ENCODE measurements at regions not wholly inside any gene's neighbourhood (a gene's known extent, or its start where the extent isn't known, plus 50 kb on each side); places are given as distances from the start of the nearest gene placed in this dataset.

DNA sequence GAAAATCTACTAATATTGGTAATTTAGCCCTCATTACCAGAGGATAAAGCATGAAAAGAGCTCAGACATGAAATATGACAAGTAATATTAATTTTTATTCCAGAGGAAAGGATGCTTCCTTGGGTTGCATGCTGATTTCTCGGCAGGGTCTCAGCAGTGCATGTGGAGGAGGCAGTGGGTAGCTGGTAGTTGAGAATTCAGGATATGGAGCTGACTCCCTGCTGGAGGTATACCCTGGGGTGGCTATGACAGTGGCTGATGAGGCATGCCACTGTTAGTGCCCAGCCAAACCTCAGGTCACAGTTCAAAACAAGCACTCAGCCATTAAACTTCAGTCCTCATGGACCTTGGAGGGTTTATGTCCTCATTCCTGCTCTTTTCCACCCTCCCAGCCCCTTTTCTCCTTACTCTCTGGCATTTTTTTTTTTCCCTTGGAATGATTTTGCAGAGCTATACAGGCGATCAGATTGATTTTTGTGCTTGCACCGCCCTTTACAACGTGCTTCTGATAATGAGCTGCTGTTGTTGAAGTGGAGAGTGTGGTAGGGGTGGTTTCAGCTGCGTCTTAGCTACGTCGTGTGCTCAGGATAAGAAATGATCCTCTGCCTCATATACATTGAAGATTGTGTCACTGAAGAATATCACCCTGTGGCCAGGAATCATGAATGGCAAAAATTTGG, 761.9 kb upstream of the MMS22L start:
- H3K4me2 ChIP-seq (ENCODE audit: low read depth, low read length, poor library complexity, severe bottlenecking) = no peak overlapping the region
- no peaks in the 10 kb centered on the region for H3K9me2 ChIP-seq (replicated peaks; ENCODE audit: low read depth, low read length)
- no peaks in the 10 kb centered on the region for H3K27me3 ChIP-seq (ENCODE audit: insufficient read depth, low read length, poor library complexity, severe bottlenecking)
- no peaks in the 10 kb centered on the region for H3K79me2 ChIP-seq (ENCODE audit: insufficient read depth, low read length)
- H3F3A ChIP-seq (ENCODE audit: low read depth) = no peaks in the 10 kb centered on the region
- H3K4me3 ChIP-seq (ENCODE audit: low read length, poor library complexity, severe bottlenecking) = no peak overlapping the region
- no peaks in the 10 kb centered on the region for H3K9me3 ChIP-seq (ENCODE audit: insufficient read depth, low read depth, low read length)
- TF ChIP-seq, protein P1, sequence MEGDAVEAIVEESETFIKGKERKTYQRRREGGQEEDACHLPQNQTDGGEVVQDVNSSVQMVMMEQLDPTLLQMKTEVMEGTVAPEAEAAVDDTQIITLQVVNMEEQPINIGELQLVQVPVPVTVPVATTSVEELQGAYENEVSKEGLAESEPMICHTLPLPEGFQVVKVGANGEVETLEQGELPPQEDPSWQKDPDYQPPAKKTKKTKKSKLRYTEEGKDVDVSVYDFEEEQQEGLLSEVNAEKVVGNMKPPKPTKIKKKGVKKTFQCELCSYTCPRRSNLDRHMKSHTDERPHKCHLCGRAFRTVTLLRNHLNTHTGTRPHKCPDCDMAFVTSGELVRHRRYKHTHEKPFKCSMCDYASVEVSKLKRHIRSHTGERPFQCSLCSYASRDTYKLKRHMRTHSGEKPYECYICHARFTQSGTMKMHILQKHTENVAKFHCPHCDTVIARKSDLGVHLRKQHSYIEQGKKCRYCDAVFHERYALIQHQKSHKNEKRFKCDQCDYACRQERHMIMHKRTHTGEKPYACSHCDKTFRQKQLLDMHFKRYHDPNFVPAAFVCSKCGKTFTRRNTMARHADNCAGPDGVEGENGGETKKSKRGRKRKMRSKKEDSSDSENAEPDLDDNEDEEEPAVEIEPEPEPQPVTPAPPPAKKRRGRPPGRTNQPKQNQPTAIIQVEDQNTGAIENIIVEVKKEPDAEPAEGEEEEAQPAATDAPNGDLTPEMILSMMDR (conservative IDR thresholded peaks at IDR 0.05; ENCODE audit: low read length) = no peak
- no peak for TF ChIP-seq EZH2phosphoT487 (IDR thresholded peaks at IDR 0.05; ENCODE audit: borderline replicate concordance)
- no peaks in the 10 kb centered on the region for H4K20me1 ChIP-seq (ENCODE audit: insufficient read depth, low read length, poor library complexity, severe bottlenecking)
- no peak overlapping the region for H3K9ac ChIP-seq (ENCODE audit: low read depth, low read length, poor library complexity, severe bottlenecking)
- no peak overlapping the region for H2AFZ ChIP-seq (ENCODE audit: low read length)
- H3K36me3 ChIP-seq (ENCODE audit: insufficient read depth, low read length) = no peaks in the 10 kb centered on the region
- H3K4me1 ChIP-seq (ENCODE audit: insufficient read depth, low read length, poor library complexity, severe bottlenecking) = no peaks in the 10 kb centered on the region

DNA sequence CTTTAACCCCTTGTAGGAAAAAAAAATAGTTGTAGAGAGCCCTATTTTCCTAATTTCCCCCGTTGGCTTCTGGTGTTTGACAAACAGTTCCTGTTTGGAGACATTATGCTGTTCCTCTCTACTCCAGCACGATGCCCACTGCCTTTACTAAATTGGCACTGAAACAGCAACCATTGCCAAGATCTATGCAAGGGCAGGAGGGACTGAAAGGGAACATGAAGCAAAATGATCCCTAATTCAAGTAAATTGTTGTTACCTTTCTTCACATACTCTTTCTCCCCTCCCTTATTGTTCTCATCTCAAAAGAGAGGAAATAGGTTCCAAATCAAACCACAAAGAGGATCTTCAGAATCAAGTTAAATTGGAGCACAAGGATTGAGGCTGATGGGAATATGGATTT, 764.1 kb upstream of the MMS22L start:
- no peaks in the 10 kb centered on the region for H3K4me1 ChIP-seq (ENCODE audit: insufficient read depth, low read length, poor library complexity, severe bottlenecking)
- H3F3A ChIP-seq (ENCODE audit: low read depth) = no peaks in the 10 kb centered on the region
- H4K20me1 ChIP-seq (ENCODE audit: insufficient read depth, low read length, poor library complexity, severe bottlenecking) = no peaks in the 10 kb centered on the region
- H3K9me2 ChIP-seq (replicated peaks; ENCODE audit: low read depth, low read length) = no peaks in the 10 kb centered on the region
- no peaks in the 10 kb centered on the region for H3K79me2 ChIP-seq (ENCODE audit: insufficient read depth, low read length)
- no peaks in the 10 kb centered on the region for H3K36me3 ChIP-seq (ENCODE audit: insufficient read depth, low read length)
- H2AFZ ChIP-seq (ENCODE audit: low read length) = no peak overlapping the region
- no peak overlapping the region for H3K9ac ChIP-seq (ENCODE audit: low read depth, low read length, poor library complexity, severe bottlenecking)
- no peak overlapping the region for H3K4me3 ChIP-seq (ENCODE audit: low read length, poor library complexity, severe bottlenecking)
- H3K27me3 ChIP-seq (ENCODE audit: insufficient read depth, low read length, poor library complexity, severe bottlenecking) = no peaks in the 10 kb centered on the region
- no peak overlapping the region for H3K4me2 ChIP-seq (ENCODE audit: low read depth, low read length, poor library complexity, severe bottlenecking)
- TF ChIP-seq EZH2phosphoT487 (IDR thresholded peaks at IDR 0.05; ENCODE audit: borderline replicate concordance) = no peak
- TF ChIP-seq, protein P1 (conservative IDR thresholded peaks at IDR 0.05; ENCODE audit: low read length) = no peak
- H3K9me3 ChIP-seq (ENCODE audit: insufficient read depth, low read depth, low read length) = no peaks in the 10 kb centered on the region

DNA sequence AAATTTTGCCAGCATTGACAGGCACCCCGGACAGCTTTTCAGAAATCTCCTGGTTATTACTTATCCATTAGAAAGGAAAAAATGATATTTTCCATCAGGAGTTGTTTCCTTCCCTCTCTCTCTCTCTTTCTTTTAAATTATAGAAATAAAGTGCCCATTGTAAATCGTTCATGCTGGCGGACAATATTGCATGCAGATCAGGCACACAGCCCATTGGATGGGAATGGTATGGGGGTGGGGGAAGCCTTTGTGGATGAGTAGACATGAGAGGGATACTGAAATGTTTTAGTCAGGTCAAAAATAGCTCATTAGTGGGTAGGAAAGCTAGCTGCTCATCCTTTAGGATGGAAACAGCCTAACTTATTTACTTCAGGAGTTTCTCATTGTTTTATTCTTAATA, 764.9 kb upstream of the MMS22L start:
- no peaks in the 10 kb centered on the region for H3K36me3 ChIP-seq (ENCODE audit: insufficient read depth, low read length)
- H3K9me3 ChIP-seq (ENCODE audit: insufficient read depth, low read depth, low read length) = no peaks in the 10 kb centered on the region
- H3K9me2 ChIP-seq (replicated peaks; ENCODE audit: low read depth, low read length) = no peaks in the 10 kb centered on the region
- TF ChIP-seq, protein P1 (conservative IDR thresholded peaks at IDR 0.05; ENCODE audit: low read length) = no peak
- TF ChIP-seq EZH2phosphoT487 (IDR thresholded peaks at IDR 0.05; ENCODE audit: borderline replicate concordance) = no peak
- H3K27me3 ChIP-seq (ENCODE audit: insufficient read depth, low read length, poor library complexity, severe bottlenecking) = no peaks in the 10 kb centered on the region
- no peak overlapping the region for H3K4me3 ChIP-seq (ENCODE audit: low read length, poor library complexity, severe bottlenecking)
- no peak overlapping the region for H3K9ac ChIP-seq (ENCODE audit: low read depth, low read length, poor library complexity, severe bottlenecking)
- H3K4me1 ChIP-seq (ENCODE audit: insufficient read depth, low read length, poor library complexity, severe bottlenecking) = no peaks in the 10 kb centered on the region
- no peak overlapping the region for H3K4me2 ChIP-seq (ENCODE audit: low read depth, low read length, poor library complexity, severe bottlenecking)
- no peaks in the 10 kb centered on the region for H3K79me2 ChIP-seq (ENCODE audit: insufficient read depth, low read length)
- no peak overlapping the region for H2AFZ ChIP-seq (ENCODE audit: low read length)
- no peaks in the 10 kb centered on the region for H4K20me1 ChIP-seq (ENCODE audit: insufficient read depth, low read length, poor library complexity, severe bottlenecking)
- H3F3A ChIP-seq (ENCODE audit: low read depth) = no peaks in the 10 kb centered on the region
